SU-DHL-6 (cell line): ENCODE measurements at regions not wholly inside any gene's neighbourhood (a gene's known extent, or its start where the extent isn't known, plus 50 kb on each side); places are given as distances from the start of the nearest gene placed in this dataset.
"Not testable (repeated sequence)": the region's sequence is repeated elsewhere in the genome, so short reads cannot be mapped to it uniquely, and the experiment has no call there.

Source experiments
- H2AFZ ChIP-seq: fragments of 200-600 bp; sonication (generic); 2 replicates; pipeline ENCODE4 v1.6.1; 2014; ENCODE audit warnings: low read depth, mild to moderate bottlenecking, moderate library complexity, mixed read lengths, antibody characterized with exemption, low read length; ENCODE audit not compliant: severe bottlenecking
- H3F3A ChIP-seq: fragments of 200-600 bp; shearing (Covaris generic); 2 replicates; pipeline ENCODE4 v1.6.0; 2016; ENCODE audit warnings: antibody characterized with exemption, mild to moderate bottlenecking; ENCODE audit not compliant: insufficient read depth
- H3K27ac ChIP-seq: fragments of 200-600 bp; sonication (generic); 2 replicates; pipeline ENCODE4 v1.5.1; 2016; ENCODE audit warnings: low read depth, mild to moderate bottlenecking, low read length, moderate library complexity, mixed read lengths
- H3K27me3 ChIP-seq: fragments of 200-600 bp; sonication (generic), shearing (Covaris generic); 2 replicates; pipeline ENCODE4 v1.6.0; 2014; ENCODE audit warnings: mild to moderate bottlenecking, low read length
- H3K36me3 ChIP-seq: fragments of 200-600 bp; sonication (generic); 2 replicates; pipeline ENCODE4 v1.6.1; 2014; ENCODE audit warnings: mild to moderate bottlenecking, low read length, mixed read lengths
- H3K4me2 ChIP-seq: fragments of 300-600, 200-600 bp; shearing (Covaris generic), sonication (generic); 2 replicates; pipeline ENCODE4 v1.6.0; 2014; ENCODE audit warnings: low read length, low read depth, mild to moderate bottlenecking; ENCODE audit not compliant: poor library complexity, severe bottlenecking
- H3K4me3 ChIP-seq: fragments of 200-600 bp; sonication (generic); 2 replicates; pipeline ENCODE4 v1.5.1; 2014; ENCODE audit warnings: antibody characterized with exemption, low read length, mild to moderate bottlenecking, mixed read lengths; ENCODE audit not compliant: insufficient read depth, poor library complexity, severe bottlenecking
- H3K79me2 ChIP-seq: fragments of 200-600 bp; sonication (generic); 2 replicates; pipeline ENCODE4 v1.6.1; 2014; ENCODE audit warnings: mild to moderate bottlenecking, low read length, moderate library complexity; ENCODE audit not compliant: insufficient read depth
- H3K9ac ChIP-seq: fragments of 200-600 bp; sonication (generic); 2 replicates; pipeline ENCODE4 v1.7.0; 2014; ENCODE audit warnings: mild to moderate bottlenecking, low read length
- H3K9me2 ChIP-seq: fragments of 200-600 bp; sonication (generic); replicated peaks from 2 replicates; pipeline ENCODE4 v1.6.1; 2014; ENCODE audit warnings: low read length; ENCODE audit not compliant: insufficient read depth
- H3K9me3 ChIP-seq: fragments of 200-600 bp; sonication (generic); 2 replicates; pipeline ENCODE4 v1.6.1; 2014; ENCODE audit warnings: low read length, mixed read lengths; ENCODE audit not compliant: insufficient read depth
- H4K20me1 ChIP-seq: fragments of 200-600 bp; sonication (generic); 2 replicates; pipeline ENCODE4 v1.6.1; 2014; ENCODE audit warnings: low read depth, mild to moderate bottlenecking, antibody characterized with exemption, low read length, moderate library complexity, mixed read lengths
- CTCF ChIP-seq: fragments of 200-600 bp; sonication (generic); IDR thresholded peaks from one replicate; pipeline ENCODE4 v1.5.1; 2017; ENCODE audit warnings: antibody characterized with exemption, mild to moderate bottlenecking, low read length, moderate library complexity; ENCODE audit not compliant: insufficient read depth, poor library complexity, severe bottlenecking
- EZH2phosphoT487 ChIP-seq: fragments of 200-600 bp; sonication (generic), shearing (Covaris generic); conservative IDR thresholded peaks from 2 replicates; pipeline ENCODE4 v1.6.1; 2018; ENCODE audit warnings: mild to moderate bottlenecking, antibody characterized with exemption, low read length, moderate library complexity, mixed read lengths

DNA sequence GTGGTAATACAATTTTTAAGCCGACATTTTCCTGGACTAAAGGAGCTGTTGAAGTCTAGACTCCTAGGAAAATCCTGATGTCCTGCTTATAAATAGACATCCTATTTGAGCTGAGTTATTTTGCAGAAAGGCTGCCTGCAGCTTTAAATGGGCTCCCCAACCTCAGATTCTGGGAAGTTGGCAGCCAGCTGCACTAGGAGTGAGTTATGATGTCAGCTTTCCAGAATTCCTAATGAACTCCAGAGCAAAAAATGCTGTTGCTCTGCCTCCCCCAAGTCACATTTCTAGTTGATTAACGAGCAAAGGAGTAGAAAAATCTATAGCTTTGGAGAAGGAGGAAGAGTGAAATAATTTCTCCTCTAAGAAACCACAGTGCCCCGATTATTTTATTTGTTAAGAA is 346.3 kb upstream of the SULF2 start:
- H3K27ac ChIP-seq: no peak overlapping the region
- no peaks in the 10 kb centered on the region for H3K9me2 ChIP-seq
- no peak overlapping the region for H2AFZ ChIP-seq
- no peaks in the 10 kb centered on the region for H3K9me3 ChIP-seq
- no peak overlapping the region for H3K4me3 ChIP-seq
- no peaks in the 10 kb centered on the region for H3K36me3 ChIP-seq
- no peaks in the 10 kb centered on the region for H4K20me1 ChIP-seq
- H3F3A ChIP-seq: no peaks in the 10 kb centered on the region
- TF ChIP-seq EZH2phosphoT487 (no peak), CTCF (no peak)
- no peaks in the 10 kb centered on the region for H3K27me3 ChIP-seq
- no peak overlapping the region for H3K4me2 ChIP-seq
- no peaks in the 10 kb centered on the region for H3K79me2 ChIP-seq
- H3K9ac ChIP-seq: no peak overlapping the region

DNA sequence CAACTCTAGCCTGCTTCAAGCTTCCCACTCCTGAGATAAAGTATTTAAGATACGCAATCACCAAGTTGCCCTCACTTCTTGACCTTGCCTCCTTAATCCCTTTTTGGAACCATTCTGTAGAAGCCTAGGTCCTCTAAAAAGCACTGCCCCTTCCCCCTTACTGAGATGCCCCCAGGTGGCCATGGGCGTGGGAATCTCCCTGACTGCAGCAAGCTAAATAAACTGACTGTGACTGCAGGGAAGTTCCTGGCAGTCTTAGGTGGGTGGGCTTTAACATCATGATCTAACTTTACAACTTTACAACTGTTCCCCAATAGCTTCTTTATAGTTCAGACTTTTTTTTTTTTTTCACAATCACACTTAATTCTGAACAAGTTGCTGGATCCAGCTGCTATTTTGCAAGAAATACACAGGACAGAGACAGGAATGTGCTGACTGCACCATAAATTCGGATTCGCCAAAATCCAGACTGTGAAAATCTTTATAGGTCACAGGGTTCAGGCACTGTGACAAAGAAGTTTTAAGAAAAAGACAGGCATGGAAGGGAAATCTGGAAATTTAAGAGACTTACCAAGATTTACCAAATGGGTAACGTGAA is 344.2 kb upstream of the SULF2 start:
- Histone ChIP-seq H3K36me3 (no peaks in the 10 kb centered on the region), H3K4me3 (no peak overlapping the region), H3K79me2 (no peaks in the 10 kb centered on the region), H3K9me3 (no peaks in the 10 kb centered on the region), H3K27me3 (no peaks in the 10 kb centered on the region), H3K4me2 (no peak overlapping the region), H3K9me2 (no peaks in the 10 kb centered on the region), H4K20me1 (no peaks in the 10 kb centered on the region), H2AFZ (no peak overlapping the region), H3K9ac (no peak overlapping the region), H3K27ac (no peak overlapping the region), H3F3A (no peaks in the 10 kb centered on the region)
- TF ChIP-seq EZH2phosphoT487: no peak
- no peak for TF ChIP-seq CTCF

DNA sequence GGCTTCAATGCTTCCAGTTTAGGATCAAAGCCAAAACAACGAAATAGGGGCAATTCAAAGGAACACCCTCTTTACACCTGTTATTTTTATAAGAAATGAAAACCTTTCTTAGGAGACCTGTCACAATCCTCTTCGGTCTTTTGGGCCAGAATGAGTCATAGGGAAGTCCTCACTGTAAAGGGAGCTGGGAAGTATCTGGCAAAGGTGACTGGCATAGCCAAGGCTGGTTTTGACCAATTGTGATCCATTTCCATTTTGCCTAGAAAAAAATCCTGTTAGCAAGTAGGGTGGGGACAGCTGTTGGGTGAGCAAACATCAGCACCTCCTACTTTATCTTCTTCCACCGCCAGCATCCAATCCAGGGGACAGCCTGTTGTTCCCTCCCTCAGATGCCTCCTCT is 343.2 kb upstream of the SULF2 start:
- Histone ChIP-seq H3K9me3 (no peaks in the 10 kb centered on the region), H3K27ac (no peak overlapping the region)
- TF ChIP-seq CTCF (no peak), EZH2phosphoT487 (no peak)

DNA sequence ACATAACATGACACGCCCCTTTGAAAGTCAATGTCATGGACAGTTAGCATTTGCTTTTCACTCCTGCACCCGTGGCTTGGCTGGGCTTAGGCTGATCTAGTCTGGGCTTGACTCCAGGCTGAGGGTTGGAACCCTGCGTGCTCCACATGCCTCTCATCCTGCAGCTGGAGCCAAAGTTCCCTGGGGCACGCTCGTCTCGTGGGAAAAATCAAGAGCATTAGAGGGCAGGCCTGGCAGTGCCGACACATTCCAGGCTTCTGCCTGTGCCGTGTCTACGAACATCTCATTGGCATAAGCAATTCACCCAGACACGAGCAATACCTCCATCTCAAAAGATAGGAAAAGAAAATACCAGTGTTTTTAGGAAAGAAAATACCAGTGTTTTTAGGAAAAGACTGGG is 342.7 kb upstream of the SULF2 start:
- H3K4me2 ChIP-seq, H3K4me3 ChIP-seq, H3K9me3 ChIP-seq, H3K27ac ChIP-seq, H3K36me3 ChIP-seq, H2AFZ ChIP-seq, H3K79me2 ChIP-seq, H3K9me2 ChIP-seq, H3K27me3 ChIP-seq, H3F3A ChIP-seq, H3K9ac ChIP-seq, H4K20me1 ChIP-seq: not testable (repeated sequence)

More for the DNA sequence above, 343.2 kb upstream of the SULF2 start:
- Histone ChIP-seq H3K9ac (no peak overlapping the region), H2AFZ (no peak overlapping the region), H3K9me2 (no peaks in the 10 kb centered on the region), H3K4me2 (no peak overlapping the region), H3K79me2 (no peaks in the 10 kb centered on the region), H3K27me3 (no peaks in the 10 kb centered on the region), H3K4me3 (no peak overlapping the region), H3K36me3 (no peaks in the 10 kb centered on the region), H4K20me1 (no peaks in the 10 kb centered on the region), H3F3A (no peaks in the 10 kb centered on the region)

GRCh38 chr20:48127133-48127532 is 341.9 kb upstream of the SULF2 start:
- H3F3A ChIP-seq, H3K9me2 ChIP-seq, H4K20me1 ChIP-seq, H3K9ac ChIP-seq, H3K9me3 ChIP-seq, H3K36me3 ChIP-seq, H3K4me3 ChIP-seq, H3K79me2 ChIP-seq, H3K4me2 ChIP-seq, H3K27me3 ChIP-seq, H2AFZ ChIP-seq, H3K27ac ChIP-seq: not testable (repeated sequence)
